DMS114 treated with DMSO at 0.1 percent for 48 hours (cell line): ENCODE measurements at regions not wholly inside any gene's neighbourhood (a gene's known extent, or its start where the extent isn't known, plus 50 kb on each side); places are given as distances from the start of the nearest gene placed in this dataset.
A peak's percentile ranks its signal among the peaks of the same experiment; 100 is the strongest.
"Not testable (repeated sequence)": the region's sequence is repeated elsewhere in the genome, so short reads cannot be mapped to it uniquely, and the experiment has no call there.

ENCODE experiments used
- DNase-seq: peaks from one replicate; lab custom pipeline; 2025; ENCODE audit not compliant: unreplicated experiment; lab: John Stamatoyannopoulos, UW

DNA sequence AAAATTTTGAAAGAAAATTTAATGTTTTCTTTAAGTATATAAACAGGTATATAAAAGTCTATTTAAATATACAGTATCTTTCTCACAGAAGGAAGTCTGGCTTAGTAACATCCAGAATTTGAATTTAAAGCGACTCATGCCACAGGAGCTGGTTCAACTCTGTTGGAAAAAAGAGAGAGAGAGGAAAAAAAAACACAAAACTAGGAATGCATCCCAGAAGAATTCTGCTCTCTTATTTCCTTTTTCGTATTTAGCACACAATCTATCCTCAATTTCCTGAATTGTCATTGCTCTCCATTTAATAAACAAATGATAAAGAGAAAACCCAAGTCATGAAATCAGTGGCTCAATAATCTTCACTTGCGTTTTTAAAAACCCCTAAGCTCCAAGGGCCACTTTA, 107.5 kb upstream of the SCAF8 start:
- DNase-seq = no peak

DNA sequence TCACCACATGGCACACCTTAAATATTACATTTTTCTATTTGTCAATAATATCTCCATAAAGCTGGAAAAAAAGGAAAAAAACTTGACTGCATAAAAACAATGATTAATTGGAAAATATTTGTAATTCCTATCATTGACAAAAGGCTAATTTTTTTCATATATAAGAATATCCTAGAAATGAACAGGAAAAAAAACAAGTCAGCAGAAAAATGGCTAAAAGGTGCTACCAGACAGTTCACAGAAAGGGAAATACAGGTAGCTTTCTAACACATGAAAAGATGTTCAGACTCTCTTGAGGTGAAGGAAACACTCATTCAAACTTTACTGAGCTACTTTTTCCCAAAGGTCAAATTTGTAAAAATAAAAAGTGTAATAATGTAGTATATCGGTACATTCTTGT, 104.1 kb upstream of the SCAF8 start:
- DNase-seq = no peak

DNA sequence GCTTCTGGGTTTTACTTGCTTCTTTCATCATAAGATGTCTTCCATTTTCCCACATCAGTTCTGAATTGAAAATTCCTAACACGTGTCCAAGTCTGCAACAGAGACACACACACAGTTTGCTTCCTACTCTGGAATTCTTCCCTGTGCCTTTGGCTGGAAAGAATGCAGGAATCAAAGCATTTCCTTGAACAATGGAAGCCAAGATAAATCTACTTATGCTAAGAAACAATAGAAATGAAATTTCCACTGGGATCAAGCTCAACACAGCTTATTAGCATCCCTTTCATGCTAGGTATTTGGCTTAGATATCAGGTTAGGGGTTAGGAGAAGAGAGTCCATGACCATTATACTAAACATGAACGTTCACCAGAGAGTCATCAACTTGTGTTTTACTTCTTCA, 101.1 kb upstream of the SCAF8 start:
- no peak for DNase-seq

DNA sequence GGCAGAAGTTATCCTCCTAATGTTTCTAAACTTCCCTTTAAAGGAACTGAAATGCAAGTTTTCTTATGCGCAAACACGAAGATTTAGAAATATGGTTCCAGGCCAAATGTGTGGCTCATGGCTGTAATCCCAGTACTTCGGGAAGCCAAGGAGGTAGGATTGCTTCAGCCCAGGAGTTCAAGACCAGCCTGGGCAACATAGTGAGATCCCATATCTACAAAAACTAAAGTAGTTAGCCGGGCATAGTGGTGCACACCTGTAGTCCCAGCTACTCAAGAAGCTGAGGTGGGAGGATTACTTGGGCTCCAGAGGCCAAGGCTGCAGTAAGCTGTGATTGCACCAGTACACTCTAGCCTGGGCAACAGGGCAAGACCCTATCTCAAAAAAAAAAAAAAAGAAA, 95.8 kb upstream of the SCAF8 start:
- DNase-seq = no peak

DNA sequence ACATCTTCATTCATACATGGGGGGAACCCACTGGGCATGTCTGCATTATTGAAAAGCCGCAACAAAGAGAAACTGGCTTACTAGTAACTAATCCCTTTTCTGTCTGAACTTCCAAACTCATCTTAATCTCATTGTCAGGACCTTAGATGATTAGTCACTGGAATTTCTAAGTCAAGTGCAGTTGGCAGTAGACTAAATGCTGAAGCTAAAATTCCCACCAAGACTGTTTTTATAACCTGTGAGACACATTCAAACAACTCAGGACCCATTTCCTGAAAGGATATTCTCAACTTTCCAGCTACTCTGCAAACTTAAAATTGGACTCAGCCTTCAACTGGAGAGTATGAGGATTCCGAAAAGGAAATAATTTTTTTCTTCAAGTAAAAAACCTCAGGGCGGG, 94.8 kb upstream of the SCAF8 start:
- no peak for DNase-seq

DNA sequence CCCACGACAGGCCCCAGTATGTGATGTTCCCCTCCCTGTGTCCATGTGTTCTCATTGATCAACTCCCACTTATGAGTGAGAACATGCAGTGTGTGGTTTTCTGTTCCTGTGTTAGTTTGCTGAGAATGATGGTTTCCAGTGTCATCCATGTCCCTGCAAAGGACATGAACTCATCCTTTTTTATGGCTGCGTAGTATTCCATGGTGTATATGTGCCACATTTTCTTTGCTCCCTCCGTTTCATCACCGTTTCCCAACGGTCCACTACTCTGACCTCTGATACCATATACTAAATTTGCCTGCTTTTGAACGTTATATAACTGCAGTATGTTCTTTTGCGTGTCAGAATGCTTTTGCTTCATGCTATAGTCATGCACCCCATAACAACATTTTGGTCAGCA, 94.0 kb upstream of the SCAF8 start:
- not testable (repeated sequence) for DNase-seq

DNA sequence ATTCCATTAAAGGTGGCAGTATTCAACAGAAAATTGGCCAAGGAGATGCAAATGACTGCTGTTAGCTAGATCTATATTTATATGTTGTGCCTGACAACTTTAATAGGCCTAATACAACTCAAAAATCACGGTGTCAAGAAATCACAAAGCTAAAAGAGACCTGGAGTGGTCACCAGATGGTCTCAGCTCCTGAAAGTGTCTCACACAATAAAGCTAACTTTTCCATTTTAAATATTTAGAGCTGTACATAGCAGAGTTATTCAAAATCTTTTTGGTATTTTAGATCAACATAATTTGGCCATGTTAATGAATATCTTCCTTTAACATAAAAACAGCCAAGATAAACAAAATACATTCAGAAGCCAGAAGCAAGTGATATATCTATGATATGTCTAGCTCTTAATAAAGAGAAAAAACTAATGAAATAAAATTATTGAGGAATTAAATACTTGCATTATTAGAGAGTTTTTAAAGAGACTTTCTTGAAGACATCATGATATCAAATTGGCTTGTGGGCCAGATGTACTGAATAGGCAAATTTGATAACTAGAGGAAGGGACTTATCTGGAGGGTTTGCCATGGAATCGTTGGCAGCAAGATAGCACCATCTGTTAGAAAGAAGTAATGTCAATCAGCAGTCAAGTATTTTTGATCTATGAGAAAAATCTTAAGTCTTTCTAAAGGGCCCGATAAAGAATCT, 84.9 kb upstream of the SCAF8 start:
- no peak for DNase-seq

DNA sequence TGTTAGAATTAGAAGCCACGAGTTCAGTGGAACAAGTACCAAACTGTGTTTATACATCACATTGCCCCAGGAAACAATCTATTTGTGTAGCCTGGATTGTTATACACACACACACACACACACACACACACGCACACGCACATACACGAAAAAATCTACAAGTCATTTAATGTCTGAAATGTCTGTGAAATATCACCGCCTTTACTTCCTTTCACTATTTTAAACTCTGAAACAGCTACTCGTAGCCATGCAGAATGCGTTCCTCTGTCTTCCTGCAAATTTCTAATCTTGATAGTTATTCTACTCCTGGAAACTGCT, 84.4 kb upstream of the SCAF8 start:
- no peak for DNase-seq

DNA sequence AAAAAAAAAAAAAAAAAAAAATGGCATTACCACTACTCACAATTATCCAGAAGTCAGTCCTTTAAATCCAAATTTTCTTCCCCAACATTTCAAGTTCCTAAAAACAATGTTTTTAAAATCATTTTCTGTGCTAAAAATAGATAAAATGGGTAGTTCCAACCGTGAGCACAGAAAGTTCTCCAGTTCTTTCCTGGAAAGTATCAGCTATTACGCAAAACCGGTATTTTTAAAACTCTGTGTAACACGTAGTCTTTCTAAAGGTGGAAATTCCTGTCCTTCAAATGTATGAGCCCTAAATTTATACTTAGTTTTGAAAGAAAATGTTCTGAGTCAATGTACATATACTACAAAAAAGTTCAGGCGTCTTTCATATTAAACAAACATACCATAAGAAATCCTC, 83.5 kb upstream of the SCAF8 start:
- DNase-seq = no peak

DNA sequence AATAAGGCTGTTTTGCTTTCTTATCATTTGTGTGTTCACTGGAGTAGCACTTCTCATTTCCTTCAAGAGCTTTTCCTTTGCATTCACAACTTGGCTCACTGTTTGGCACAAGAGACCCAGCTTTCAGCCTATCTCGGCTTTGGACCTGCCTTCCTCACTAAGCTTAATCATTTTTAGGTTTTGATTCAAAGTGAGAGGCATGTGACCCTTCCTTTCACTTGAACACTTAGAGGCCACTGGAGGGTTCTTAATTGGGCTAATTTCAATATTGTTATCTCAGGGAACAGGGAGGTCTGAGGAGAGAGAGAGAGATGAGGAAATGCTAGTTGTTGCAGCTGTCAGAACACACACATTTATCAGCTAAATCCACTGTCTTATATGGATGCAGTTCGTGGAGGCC, 82.9 kb upstream of the SCAF8 start:
- DNase-seq = no peak

DNA sequence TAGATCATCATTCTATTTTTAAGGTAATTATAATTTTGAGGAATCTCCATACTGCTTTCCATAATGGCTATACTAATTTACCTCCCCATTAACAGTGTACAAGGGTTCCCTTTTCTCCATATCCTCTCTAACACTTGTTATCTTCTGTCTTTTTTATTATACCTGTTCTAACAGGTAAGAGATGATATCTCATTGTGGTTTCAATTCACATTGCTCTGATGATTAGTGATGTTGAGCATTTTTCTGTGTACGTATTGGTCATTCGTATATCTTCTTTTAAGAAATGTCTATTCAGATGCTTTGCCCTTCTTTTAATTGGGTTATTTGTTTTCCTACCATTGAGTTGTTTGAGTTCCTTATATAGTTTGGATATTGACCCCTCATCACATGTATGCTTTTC, 81.6 kb upstream of the SCAF8 start:
- no peak for DNase-seq

DNA sequence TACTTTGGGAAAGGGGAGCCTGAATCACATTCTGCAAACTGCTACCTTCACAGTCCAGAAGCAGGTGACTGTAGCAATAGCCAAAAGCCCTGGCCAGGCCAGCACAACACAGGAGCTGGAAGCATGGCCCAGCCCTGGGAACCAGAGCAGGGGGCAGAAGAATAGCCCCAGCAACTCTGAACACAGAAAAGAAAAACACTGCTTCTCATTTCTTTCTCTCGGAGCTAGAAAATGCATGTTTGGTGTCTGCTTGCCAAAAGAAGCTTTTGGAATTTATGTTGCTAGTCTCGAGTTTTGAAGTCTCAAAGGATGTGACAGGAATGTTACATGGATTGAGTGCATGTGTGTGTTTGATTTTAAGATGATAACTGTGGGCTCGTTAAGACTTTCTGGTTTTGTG, 79.8 kb upstream of the SCAF8 start:
- no peak for DNase-seq

DNA sequence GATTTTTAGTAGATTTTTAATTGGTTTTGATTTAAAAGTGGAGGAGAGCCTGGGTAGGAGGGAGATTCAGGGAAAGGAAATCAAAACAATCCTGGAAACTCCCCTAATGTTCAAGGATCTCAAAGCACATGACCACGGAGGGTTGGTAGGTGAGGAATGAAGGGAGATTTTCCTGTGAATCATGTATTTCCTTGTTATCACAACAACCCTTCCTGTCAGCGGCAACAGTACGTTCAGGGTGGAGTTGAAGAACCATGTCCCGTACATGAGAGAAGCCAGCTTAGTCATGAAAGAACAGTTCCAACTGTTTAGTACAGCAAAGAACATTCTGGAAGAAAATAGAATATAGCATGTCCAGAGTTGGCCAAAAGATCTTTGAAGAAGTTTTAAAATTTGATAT, 79.4 kb upstream of the SCAF8 start:
- DNase-seq = no peak

DNA sequence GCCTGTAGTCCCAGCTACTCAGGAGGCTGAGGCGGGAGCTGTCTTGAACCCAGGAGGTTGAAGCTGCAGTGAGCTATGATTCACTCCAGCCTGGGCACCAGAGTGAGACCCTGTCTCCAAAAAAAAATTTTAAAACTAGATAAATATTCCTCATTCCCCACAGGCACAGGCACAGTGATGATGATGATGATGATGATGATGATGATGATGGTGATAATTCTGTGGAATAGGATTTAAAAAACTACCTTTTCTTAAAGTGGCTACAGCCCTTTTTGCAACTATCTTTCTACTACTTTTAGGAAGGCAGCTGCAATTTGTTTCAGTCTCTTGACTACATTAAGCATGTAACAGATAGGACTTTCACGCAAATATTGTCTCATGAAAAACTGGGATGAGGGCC, 76.6 kb upstream of the SCAF8 start:
- DNase-seq = no peak

DNA sequence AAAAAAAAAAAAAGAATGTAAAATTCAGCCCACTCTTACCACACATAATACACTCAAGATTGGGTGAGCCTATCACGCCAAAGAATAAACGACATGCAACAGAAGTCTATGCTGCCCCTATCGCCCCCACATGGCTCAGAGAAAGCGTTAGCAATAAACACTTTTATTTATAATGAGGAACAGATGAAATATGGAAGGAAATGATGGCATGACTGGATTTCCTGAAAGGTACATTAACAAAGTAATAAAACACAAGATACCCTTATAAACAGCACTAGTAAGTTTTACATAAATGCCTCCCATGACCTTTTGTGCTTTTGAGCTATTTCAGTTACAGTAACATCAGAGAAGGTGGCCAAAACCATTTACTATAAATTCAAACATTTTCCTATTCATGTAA, 71.4 kb upstream of the SCAF8 start:
- DNase-seq = no peak

DNA sequence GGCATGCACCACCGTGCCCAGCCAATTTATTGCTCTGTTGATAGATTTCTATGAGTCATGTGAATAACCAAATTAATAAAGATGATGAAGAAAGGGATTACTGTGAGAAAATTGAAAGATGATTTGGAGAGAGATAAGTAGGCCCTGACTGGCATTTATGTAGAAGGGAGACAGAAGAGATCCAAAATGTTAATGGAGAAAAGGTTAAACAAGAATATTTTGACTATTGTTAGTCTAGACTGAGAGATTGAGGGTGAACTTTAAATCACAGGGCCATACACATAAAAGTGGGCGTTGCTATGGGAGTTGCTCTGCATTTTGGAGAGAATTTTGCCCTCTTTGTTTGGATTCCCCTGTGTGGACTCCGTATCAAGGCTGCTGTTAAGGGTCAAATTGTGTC, 68.9 kb upstream of the SCAF8 start:
- no peak for DNase-seq

DNA sequence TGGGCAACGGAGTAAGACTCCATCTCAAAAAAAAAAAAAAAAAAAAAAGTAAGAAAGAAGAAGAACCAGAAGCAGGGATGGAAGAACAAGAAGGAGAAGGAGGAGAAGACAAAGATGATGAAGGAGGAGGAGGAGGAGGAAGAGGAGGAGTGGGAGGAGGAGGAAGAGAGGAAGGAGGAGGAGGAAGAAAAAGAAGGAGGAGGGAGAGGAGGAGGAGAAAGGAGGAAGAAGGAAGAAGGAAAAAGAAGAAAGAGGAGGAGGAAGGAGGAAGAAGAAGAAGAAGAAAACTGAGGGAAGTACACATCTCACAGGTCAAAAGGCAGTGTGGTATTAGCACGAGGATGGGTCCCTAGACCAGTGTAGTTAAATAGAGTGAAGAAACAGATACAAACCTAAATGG, 65.1 kb upstream of the SCAF8 start:
- DNase-seq = no peak

DNA sequence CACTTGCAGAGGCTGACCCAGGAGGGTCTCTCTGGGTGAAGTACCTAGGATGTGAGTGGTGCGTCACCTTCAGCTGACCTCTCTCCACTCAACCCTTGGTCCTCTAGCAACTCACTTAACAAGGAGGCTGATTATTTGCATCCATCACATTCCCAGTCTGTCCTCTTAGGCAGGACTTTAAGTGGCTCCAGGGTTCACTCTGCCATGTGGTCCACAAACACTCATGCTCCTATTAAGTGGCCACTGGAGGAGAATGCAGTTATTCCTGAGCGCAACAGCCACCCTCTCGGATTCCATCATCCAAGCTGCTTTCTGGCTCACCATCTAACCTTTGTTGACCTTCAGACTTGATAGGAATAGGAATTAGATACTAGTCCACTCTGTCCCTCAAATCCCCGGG, 61.1 kb upstream of the SCAF8 start:
- DNase-seq = no peak

DNA sequence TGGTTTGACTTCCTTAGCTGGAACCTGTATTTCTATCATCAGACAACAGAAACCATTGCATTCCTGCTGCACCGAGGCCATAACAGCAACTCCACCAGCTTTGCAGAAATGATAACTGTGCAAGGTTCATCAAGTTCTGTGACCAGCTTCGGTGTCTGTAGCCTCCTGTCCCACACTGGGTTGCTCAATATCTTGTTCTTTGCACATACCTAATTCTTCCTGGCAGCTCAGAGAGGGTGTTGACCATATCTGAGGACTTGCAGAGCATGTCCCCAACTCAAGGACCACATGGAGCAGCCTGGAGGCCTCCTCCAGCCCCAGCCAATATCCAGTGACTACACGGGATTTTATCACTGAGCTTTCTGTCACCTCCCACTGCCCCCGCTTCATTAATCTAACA, 59.3 kb upstream of the SCAF8 start:
- no peak for DNase-seq

DNA sequence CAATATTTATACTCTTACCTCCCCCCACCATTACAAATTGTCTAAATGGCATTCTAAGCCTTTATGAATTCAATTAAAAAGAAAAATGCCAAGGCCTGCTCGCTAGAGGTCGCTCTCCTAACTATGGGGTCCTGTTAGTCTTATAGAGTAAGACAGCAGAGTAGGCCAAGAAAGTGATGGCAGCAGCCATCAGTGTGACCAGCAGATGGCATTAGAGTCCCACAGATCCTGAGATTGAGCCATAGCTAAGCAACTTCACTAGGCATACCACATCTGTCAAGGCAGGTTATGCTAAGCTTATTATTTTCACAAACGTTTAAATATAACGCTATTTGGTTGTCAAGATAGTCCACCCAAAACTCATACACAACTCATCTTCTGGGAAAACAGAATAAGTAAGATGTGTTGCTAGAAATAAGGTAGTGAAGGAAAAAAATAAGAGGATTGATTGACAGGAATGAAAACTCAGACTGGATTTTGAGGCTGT, 57.6 kb upstream of the SCAF8 start:
- peak; percentile 86 for DNase-seq

DNA sequence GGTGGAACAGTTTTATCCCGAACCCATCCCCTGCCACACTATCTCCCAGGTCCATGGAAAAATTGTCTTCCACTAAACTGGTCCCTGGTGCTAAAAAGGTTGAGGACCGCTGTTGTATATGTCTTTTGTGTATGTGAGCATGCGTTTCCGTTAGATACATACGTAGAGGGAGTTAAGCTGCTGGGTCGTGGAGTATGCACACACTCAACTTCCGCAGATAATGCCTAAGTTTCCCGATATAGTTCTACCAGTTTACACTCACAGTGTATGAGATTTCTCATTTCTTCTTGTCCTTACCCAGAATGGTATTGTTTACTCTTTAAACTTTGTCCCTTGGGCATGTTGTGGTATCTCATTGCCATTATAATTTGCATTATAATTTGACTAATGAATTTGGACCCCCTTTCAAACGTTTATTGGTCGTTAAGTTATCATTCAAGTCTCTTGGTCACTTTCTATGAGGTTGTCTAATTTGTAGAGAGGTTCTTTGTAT, 50.5 kb upstream of the SCAF8 start:
- no peak for DNase-seq
